ENCODE measurements at regions not wholly inside any gene's neighbourhood (a gene's known extent, or its start where the extent isn't known, plus 50 kb on each side); places are given as distances from the start of the nearest gene placed in this dataset.

- H4K91ac ChIP-seq (replicated peaks; ENCODE audit: insufficient read length, low read length): no peak overlapping the region
- DNase-seq (ENCODE audit: low read depth in 1 of 2, low spot score in 2 of 2) (no peak), FAIRE-seq (no peak)
- no peak overlapping the region for H2BK120ac ChIP-seq (replicated peaks; ENCODE audit: low read depth, low read length)
- no peak overlapping the region for H2BK15ac ChIP-seq (ENCODE audit: low read length)
- H2BK5ac ChIP-seq (ENCODE audit: low read depth, low read length): no peak overlapping the region
- H3K56ac ChIP-seq (replicated peaks; ENCODE audit: insufficient read length, low read depth, low read length): no peak overlapping the region
- no peak overlapping the region for H3K4me2 ChIP-seq (ENCODE audit: insufficient read depth in 1 of 2, low read depth in 2 of 2, low read length in 2 of 2)
- H3K27ac ChIP-seq (ENCODE audit: low read depth, low read length): no peak overlapping the region
- 92% methylated on average over 15 of the region's 17 CpGs; no CpG with 5 or more reads in 1 of the 2 experiments for WGBS, 2 experiments (ENCODE audit: extremely low coverage in 1 of 2, insufficient coverage in 1 of 2, insufficient read length in 1 of 2, insufficient replicate concordance in 2 of 2, low coverage in 1 of 2, low lambda C conversion rate in 2 of 2, missing lambda C conversion rate in 1 of 2)
- no peak overlapping the region for H3K4me3 ChIP-seq (ENCODE audit: extremely low read depth in 1 of 4, insufficient read depth in 2 of 4, low read depth in 3 of 4, low read length in 4 of 4)
- no peaks in the 10 kb centered on the region for H3K79me2 ChIP-seq (ENCODE audit: control insufficient read depth in 1 of 2, insufficient read depth in 2 of 2, low read length in 2 of 2)
- H3K27me3 ChIP-seq (replicated peaks in 1 of 4; ENCODE audit: control insufficient read depth in 3 of 4, extremely low read depth in 1 of 4, insufficient read depth in 3 of 4, low read length in 3 of 4): peaks cover 0 to 3% (median 0%) of the 10 kb centered on the region in 4 experiments; a peak in 1 of 7 replicates
- no peak overlapping the region for H3K9ac ChIP-seq (replicated peaks in 1 of 4; ENCODE audit: extremely low read depth in 1 of 4, low read depth in 3 of 4, low read length in 3 of 4)
- H3K79me1 ChIP-seq (ENCODE audit: low read depth, low read length): no peaks in the 10 kb centered on the region
- no peak overlapping the region for H3K23ac ChIP-seq (ENCODE audit: insufficient read length)
- no peak overlapping the region for H2BK12ac ChIP-seq (ENCODE audit: low read depth, low read length)
- TF ChIP-seq CBX8 (IDR thresholded peaks at IDR 0.05; ENCODE audit: borderline replicate concordance, low read depth, low read length): no peak
- no peak overlapping the region for H3K4ac ChIP-seq (replicated peaks; ENCODE audit: insufficient read length, low read depth, low read length)
- CTCF ChIA-PET (ENCODE audit: partially characterized antibody): no interaction called here
- no peak overlapping the region for H3K18ac ChIP-seq (ENCODE audit: extremely low read depth, low read length)
- POLR2A ChIA-PET (ENCODE audit: partially characterized antibody): no interaction called here
- no peak overlapping the region for H3K14ac ChIP-seq (ENCODE audit: insufficient read length)
- no peak overlapping the region for H2AK5ac ChIP-seq (ENCODE audit: low read depth, low read length)
- H3K4me1 ChIP-seq (replicated peaks in 1 of 4; ENCODE audit: control insufficient read depth in 3 of 4, insufficient read depth in 4 of 4, low read length in 3 of 4): peaks cover 0 to 2% (median 0%) of the 10 kb centered on the region in 4 experiments; a peak in 2 of 7 replicates
- H4K8ac ChIP-seq (ENCODE audit: extremely low read depth, insufficient read depth, low read length): no peak overlapping the region
- H4K20me1 ChIP-seq (replicated peaks in 1 of 2; ENCODE audit: control insufficient read depth in 1 of 2, insufficient read depth in 2 of 2, low read length in 2 of 2): peaks cover 0 to 3% of the 10 kb centered on the region in 2 experiments
- no peak overlapping the region for H4K5ac ChIP-seq (ENCODE audit: insufficient read length, low read depth, low read length)
- no peak overlapping the region for H2BK20ac ChIP-seq (ENCODE audit: low read length)
- H3K23me2 ChIP-seq (ENCODE audit: low read depth, low read length): peaks cover 2% of the 10 kb centered on the region; the same call in 1 of the 2 replicates
- no peaks in the 10 kb centered on the region; a peak in 1 of 4 replicates for H3K9me3 ChIP-seq (ENCODE audit: insufficient read depth in 2 of 2, low read depth in 1 of 2, low read length in 1 of 2)
- H2AFZ ChIP-seq (ENCODE audit: low read length): no peak overlapping the region
- no peaks in the 10 kb centered on the region for H3K36me3 ChIP-seq (ENCODE audit: control insufficient read depth in 2 of 4, insufficient read depth in 4 of 4, low read length in 3 of 4)
Observed at GRCh38 chr5:3027185-3027865, 275.8 kb upstream of the IRX2 start.
